ENCODE measurements at regions not wholly inside any gene's neighbourhood (a gene's known extent, or its start where the extent isn't known, plus 50 kb on each side); places are given as distances from the start of the nearest gene placed in this dataset.

DNA sequence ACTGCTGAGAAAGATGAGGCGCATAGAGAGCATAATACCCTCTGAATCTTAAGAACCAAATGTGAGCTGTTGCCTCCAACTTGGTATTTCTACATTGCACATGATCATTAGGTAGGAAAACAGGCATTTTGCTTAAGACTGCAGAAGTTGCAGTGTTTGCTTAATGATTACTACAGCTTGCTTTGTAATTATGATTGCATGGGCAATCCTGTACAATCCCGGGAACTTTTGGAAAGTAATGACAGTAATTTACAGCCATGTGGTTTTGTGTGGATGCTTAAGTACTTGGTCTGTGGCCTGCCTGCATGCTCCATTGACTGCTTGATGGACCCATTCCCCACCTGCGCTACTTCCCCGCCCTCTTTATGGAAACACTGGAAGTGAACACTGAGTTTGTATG, 301.1 kb downstream of the DIPK2A start:
- TF ChIP-seq CTCF (IDR thresholded peaks at IDR 0.05) (no peak), POLR2AphosphoS5 (IDR thresholded peaks at IDR 0.05) (no peak)
